NCI-H1417 (cell line): ENCODE measurements at regions not wholly inside any gene's neighbourhood (a gene's known extent, or its start where the extent isn't known, plus 50 kb on each side); places are given as distances from the start of the nearest gene placed in this dataset.

ENCODE experiments used
- DNase-seq, 3 experiments: peaks; one replicate each; lab custom pipeline; 2025; lab: John Stamatoyannopoulos, UW

- DNase-seq: no peak
Observed at GRCh38 chr9:23914431-23915003, 88.5 kb upstream of the ELAVL2 start.

GRCh38 chr9:23907343-23907742 lies 81.3 kb upstream of the ELAVL2 start:
- no peak for DNase-seq

DNA sequence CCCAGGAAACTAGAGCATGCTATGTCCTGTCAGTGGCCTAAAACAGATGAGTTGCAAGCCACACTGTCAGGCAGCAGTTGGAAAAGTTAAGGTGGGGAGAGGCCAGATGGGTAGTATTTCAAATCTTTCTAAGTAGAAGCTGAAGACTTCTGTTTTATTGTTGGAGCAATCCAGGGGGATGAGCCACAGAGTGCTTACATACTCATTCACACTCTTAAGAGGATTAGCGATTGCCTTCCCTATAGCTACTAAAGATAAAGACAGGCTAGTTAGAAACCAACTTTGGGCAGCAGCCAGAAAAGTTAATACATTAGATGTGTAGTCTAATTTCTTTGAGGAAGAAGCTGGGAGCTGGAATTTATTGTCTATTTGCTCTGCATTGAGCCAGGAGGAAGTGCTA lies 61.7 kb upstream of the ELAVL2 start:
- no peak for DNase-seq
